ENCODE measurements at regions not wholly inside any gene's neighbourhood (a gene's known extent, or its start where the extent isn't known, plus 50 kb on each side); places are given as distances from the start of the nearest gene placed in this dataset.

GRCh38 chr1:184870319-184870718, 104.0 kb downstream of the NIBAN1 start:
- no peak for TF ChIP-seq CTCF (IDR thresholded peaks at IDR 0.05; ENCODE audit: low read depth, low read length, poor library complexity, severe bottlenecking)
- no peak for TF ChIP-seq EZH2phosphoT487 (IDR thresholded peaks at IDR 0.05; ENCODE audit: borderline replicate concordance, low read length)

All from DOHH2 (cell line).